Epithelial cell of proximal tubule (primary cell): ENCODE measurements at regions not wholly inside any gene's neighbourhood (a gene's known extent, or its start where the extent isn't known, plus 50 kb on each side); places are given as distances from the start of the nearest gene placed in this dataset.

Source experiments
- DNase-seq: peaks from one replicate; pipeline ENCODE4 v3.0.0-alpha.2; 2011; ENCODE audit warnings: low read depth
- H3K4me3 ChIP-seq: 2 replicates; pipeline ENCODE4 v1.5.1; 2011; ENCODE audit warnings: low read depth, mild to moderate bottlenecking, low read length
- CTCF ChIP-seq: conservative IDR thresholded peaks from 2 replicates; pipeline ENCODE4 v1.5.1; 2012; ENCODE audit warnings: low read depth, mild to moderate bottlenecking, low read length

GRCh38 chr2:126798276-126799140 lies 100.2 kb upstream of the TEX51 start:
- H3K4me3 ChIP-seq: no peak overlapping the region
- TF ChIP-seq CTCF: no peak
- no peak for DNase-seq

- no peak for TF ChIP-seq CTCF
- H3K4me3 ChIP-seq: no peak overlapping the region
These were observed 99.4 kb upstream of the TEX51 start for GRCh38 chr2:126799301-126799700.

GRCh38 chr2:126801473-126801872 lies 97.2 kb upstream of the TEX51 start:
- no peak for TF ChIP-seq CTCF
- no peak for DNase-seq
- H3K4me3 ChIP-seq: no peak overlapping the region

More at GRCh38 chr2:126799301-126799700, 99.4 kb upstream of the TEX51 start:
- no peak for DNase-seq

- no peak for TF ChIP-seq CTCF
- no peak overlapping the region for H3K4me3 ChIP-seq
- no peak for DNase-seq
These were observed 96.4 kb upstream of the TEX51 start for GRCh38 chr2:126802316-126802715.

GRCh38 chr2:126802774-126803433 lies 95.8 kb upstream of the TEX51 start:
- DNase-seq: no peak
- TF ChIP-seq CTCF: no peak
- H3K4me3 ChIP-seq: no peak overlapping the region

GRCh38 chr2:126803434-126803775 lies 95.3 kb upstream of the TEX51 start:
- no peak overlapping the region for H3K4me3 ChIP-seq
- DNase-seq: no peak
- TF ChIP-seq CTCF: no peak
